CD14-positive monocyte (primary cell): ENCODE measurements at regions not wholly inside any gene's neighbourhood (a gene's known extent, or its start where the extent isn't known, plus 50 kb on each side); places are given as distances from the start of the nearest gene placed in this dataset.

Source experiments
- DNase-seq, 3 donors: peaks; one replicate each; pipeline ENCODE4 v3.0.0-alpha.2; 2011 to 2022
- H2AFZ ChIP-seq: 2 replicates; pipeline ENCODE4 v1.6.0; 2012; ENCODE audit warnings: mild to moderate bottlenecking, low read depth, low read length, inconsistent platforms; ENCODE audit not compliant: insufficient read depth, poor library complexity, severe bottlenecking
- H3K27ac ChIP-seq, 2 donors: 1 replicate in 1 of 2; 2 replicates in 1 of 2; pipeline ENCODE4 v1.5.1; 2012 to 2013; ENCODE audit warnings: low read length in 2 of 2, control low read depth in 1 of 2, inconsistent platforms in 1 of 2, low read depth in 1 of 2, mild to moderate bottlenecking in 1 of 2
- H3K27me3 ChIP-seq, 2 donors: one replicate each; pipeline versions ENCODE4 v1.6.0 to v1.6.1; 2011 to 2013; ENCODE audit warnings: low read length in 2 of 2; ENCODE audit not compliant: control insufficient read depth in 2 of 2, insufficient read depth in 2 of 2
- H3K36me3 ChIP-seq, 2 donors: replicated peaks in 1 of 2; 1 replicate in 1 of 2; 2 replicates in 1 of 2; pipeline versions ENCODE4 v1.5.1 to v1.6.1; 2012 to 2013; ENCODE audit warnings: low read length in 2 of 2, control low read depth in 1 of 2, inconsistent platforms in 1 of 2, mild to moderate bottlenecking in 1 of 2; ENCODE audit not compliant: insufficient read depth in 2 of 2, control insufficient read depth in 1 of 2
- H3K4me1 ChIP-seq, 2 donors: 1 replicate in 1 of 2; 2 replicates in 1 of 2; pipeline versions ENCODE4 v1.5.1 to v1.6.1; 2012 to 2013; ENCODE audit warnings: low read length in 2 of 2, control low read depth in 1 of 2, inconsistent platforms in 1 of 2, mild to moderate bottlenecking in 1 of 2, moderate library complexity in 1 of 2; ENCODE audit not compliant: insufficient read depth in 2 of 2, control insufficient read depth in 1 of 2
- H3K4me2 ChIP-seq: replicated peaks from 2 replicates; pipeline ENCODE3; 2012; ENCODE audit warnings: low read length, moderate library complexity, mild to moderate bottlenecking; ENCODE audit not compliant: poor library complexity, severe bottlenecking; ENCODE audit errors: extremely low read depth
- H3K4me3 ChIP-seq, 3 experiments: fragments of 200-600 bp in 1 of 3; sonication (generic) in 1 of 3; replicated peaks in 1 of 3; 1 replicate in 2 of 3; 2 replicates in 1 of 3; pipeline ENCODE4 v1.5.1; 2011 to 2013; ENCODE audit warnings: low read length in 3 of 3, mild to moderate bottlenecking in 3 of 3, control low read depth in 2 of 3, low read depth in 2 of 3, inconsistent platforms in 1 of 3, moderate library complexity in 1 of 3
- H3K79me2 ChIP-seq: 2 replicates; pipeline ENCODE4 v1.6.0; 2012; ENCODE audit warnings: mild to moderate bottlenecking, control low read depth, inconsistent platforms, low read length, moderate library complexity; ENCODE audit not compliant: insufficient read depth
- H3K9ac ChIP-seq: 2 replicates; pipeline ENCODE4 v1.6.0; 2017; ENCODE audit warnings: low read length, mild to moderate bottlenecking; ENCODE audit not compliant: insufficient read depth, poor library complexity, severe bottlenecking
- H3K9me3 ChIP-seq, 2 donors: replicated peaks in 1 of 2; 1 replicate in 1 of 2; 2 replicates in 1 of 2; pipeline versions ENCODE4 v1.5.1 to v1.6.1; 2012 to 2013; ENCODE audit warnings: low read length in 2 of 2, control low read depth in 1 of 2; ENCODE audit not compliant: control insufficient read depth in 1 of 2, insufficient read depth in 1 of 2
- H4K20me1 ChIP-seq: 2 replicates; pipeline ENCODE4 v1.6.0; 2012; ENCODE audit warnings: mild to moderate bottlenecking, low read length, control low read depth, moderate library complexity; ENCODE audit not compliant: insufficient read depth
- H3K27ac Mint-ChIP-seq, 7 donors: one replicate each; pipeline ENCODE4 v1.8.0; 2020; ENCODE audit warnings: mild to moderate bottlenecking in 7 of 7, mixed read lengths in 7 of 7, moderate library complexity in 6 of 7, inconsistent platforms in 2 of 7
- H3K27me3 Mint-ChIP-seq, 3 donors: one replicate each; pipeline ENCODE4 v1.8.0; 2021 to 2022; ENCODE audit warnings: low read depth in 3 of 3, mild to moderate bottlenecking in 3 of 3, mixed read lengths in 3 of 3, moderate library complexity in 3 of 3, inconsistent platforms in 1 of 3
- H3K36me3 Mint-ChIP-seq, 2 donors: one replicate each; pipeline ENCODE4 v1.8.0; 2020; ENCODE audit warnings: mixed read lengths in 2 of 2, inconsistent platforms in 1 of 2, mild to moderate bottlenecking in 1 of 2
- H3K4me1 Mint-ChIP-seq: one replicate; pipeline ENCODE4 v1.8.0; 2020; ENCODE audit warnings: mild to moderate bottlenecking, mixed read lengths
- H3K4me3 Mint-ChIP-seq, 2 donors: one replicate each; pipeline ENCODE4 v1.8.0; 2020; ENCODE audit warnings: mild to moderate bottlenecking in 2 of 2, mixed read lengths in 2 of 2, moderate library complexity in 1 of 2
- H3K9me3 Mint-ChIP-seq, 7 donors: one replicate each; pipeline ENCODE4 v1.8.0; 2020 to 2022; ENCODE audit warnings: mixed read lengths in 7 of 7, mild to moderate bottlenecking in 6 of 7, moderate library complexity in 6 of 7, inconsistent platforms in 2 of 7
- WGBS: methylation state at CpG from one replicate; pipeline ENCODE4 v1.1.5; 2013; ENCODE audit warnings: missing lambda C conversion rate; ENCODE audit not compliant: insufficient coverage; 5-methylcytosine and 5-hydroxymethylcytosine counted together
- intact Hi-C, 2 donors: fragments of 100-400 bp; cut with micrococcal nuclease; formaldehyde crosslinking; loops; one replicate each; pipeline versions ENCODE4 v1.15.0 to v1.15.1; 2023
- TF ChIP-seq, protein P1 (sequence below): fragments of 200-600 bp; IDR thresholded peaks from one replicate; pipeline ENCODE4 v1.8.0; 2022; ENCODE audit warnings: antibody characterized with exemption, mild to moderate bottlenecking

DNA sequence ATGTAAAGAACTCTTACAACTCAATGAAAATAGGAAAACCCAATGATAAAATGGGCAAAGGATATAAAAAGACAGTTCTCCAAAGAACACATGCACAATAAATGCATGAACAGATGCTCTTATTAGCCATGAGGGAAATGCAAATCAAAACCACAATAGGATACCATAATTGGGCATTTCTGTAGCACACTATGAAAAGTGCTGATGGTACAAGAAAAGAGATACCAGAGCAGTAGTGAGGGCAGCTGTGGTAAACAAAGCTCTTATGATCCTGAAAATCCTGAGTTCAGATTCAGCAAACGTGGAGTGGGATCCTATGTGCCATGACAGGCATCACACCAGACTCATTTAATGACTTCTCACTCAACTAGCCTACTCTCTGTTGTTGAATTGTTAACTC lies 96.7 kb upstream of the SLC25A13 start:
- DNase-seq: no peak
- Histone ChIP-seq H3K9ac (no peak overlapping the region), H3K79me2 (no peaks in the 10 kb centered on the region), H3K4me3 (no peak overlapping the region), H3K27me3 (no peaks in the 10 kb centered on the region), H3K36me3 (no peaks in the 10 kb centered on the region), H3K4me1 (no peaks in the 10 kb centered on the region), H2AFZ (no peak overlapping the region), H4K20me1 (no peaks in the 10 kb centered on the region), H3K9me3 (no peaks in the 10 kb centered on the region), H3K4me2 (no peak overlapping the region), H3K27ac (no peak overlapping the region)
- intact Hi-C loops: no loop called here
- Mint-ChIP-seq H3K4me3 (no peak overlapping the region), H3K27ac (no peak overlapping the region), H3K9me3 (peaks cover 0 to 2% (median 0%) of the 10 kb centered on the region in 7 donors), H3K36me3 (no peaks in the 10 kb centered on the region), H3K27me3 (peaks cover 2 to 4% (median 3%) of the 10 kb centered on the region in 3 donors), H3K4me1 (peaks cover 3% of the 10 kb centered on the region)
- 100% methylated on average over 1 of the region's 1 CpG for WGBS
- TF ChIP-seq, protein P1, sequence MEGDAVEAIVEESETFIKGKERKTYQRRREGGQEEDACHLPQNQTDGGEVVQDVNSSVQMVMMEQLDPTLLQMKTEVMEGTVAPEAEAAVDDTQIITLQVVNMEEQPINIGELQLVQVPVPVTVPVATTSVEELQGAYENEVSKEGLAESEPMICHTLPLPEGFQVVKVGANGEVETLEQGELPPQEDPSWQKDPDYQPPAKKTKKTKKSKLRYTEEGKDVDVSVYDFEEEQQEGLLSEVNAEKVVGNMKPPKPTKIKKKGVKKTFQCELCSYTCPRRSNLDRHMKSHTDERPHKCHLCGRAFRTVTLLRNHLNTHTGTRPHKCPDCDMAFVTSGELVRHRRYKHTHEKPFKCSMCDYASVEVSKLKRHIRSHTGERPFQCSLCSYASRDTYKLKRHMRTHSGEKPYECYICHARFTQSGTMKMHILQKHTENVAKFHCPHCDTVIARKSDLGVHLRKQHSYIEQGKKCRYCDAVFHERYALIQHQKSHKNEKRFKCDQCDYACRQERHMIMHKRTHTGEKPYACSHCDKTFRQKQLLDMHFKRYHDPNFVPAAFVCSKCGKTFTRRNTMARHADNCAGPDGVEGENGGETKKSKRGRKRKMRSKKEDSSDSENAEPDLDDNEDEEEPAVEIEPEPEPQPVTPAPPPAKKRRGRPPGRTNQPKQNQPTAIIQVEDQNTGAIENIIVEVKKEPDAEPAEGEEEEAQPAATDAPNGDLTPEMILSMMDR: no peak

GRCh38 chr7:96417784-96418183 lies 95.9 kb upstream of the SLC25A13 start:
- Histone ChIP-seq H3K4me2 (no peak overlapping the region), H3K9me3 (no peaks in the 10 kb centered on the region), H3K79me2 (no peaks in the 10 kb centered on the region), H3K4me3 (no peak overlapping the region), H3K4me1 (no peaks in the 10 kb centered on the region), H3K36me3 (no peaks in the 10 kb centered on the region), H3K27ac (no peak overlapping the region), H4K20me1 (no peaks in the 10 kb centered on the region), H3K9ac (no peak overlapping the region), H3K27me3 (no peaks in the 10 kb centered on the region), H2AFZ (no peak overlapping the region)
- Mint-ChIP-seq H3K9me3 (peaks cover 0 to 2% (median 0%) of the 10 kb centered on the region in 7 donors), H3K36me3 (no peaks in the 10 kb centered on the region), H3K4me1 (peaks cover 3% of the 10 kb centered on the region), H3K4me3 (no peak overlapping the region), H3K27ac (no peak overlapping the region), H3K27me3 (peaks cover 2 to 7% (median 3%) of the 10 kb centered on the region in 3 donors)
- intact Hi-C loops: no loop called here
- TF ChIP-seq, protein P1: no peak
- no CpG with 5 or more reads among the region's 1 CpG for WGBS
- DNase-seq: no peak
